H7 (cell line): ENCODE measurements at regions not wholly inside any gene's neighbourhood (a gene's known extent, or its start where the extent isn't known, plus 50 kb on each side); places are given as distances from the start of the nearest gene placed in this dataset.
A peak's percentile ranks its signal among the peaks of the same experiment; 100 is the strongest.
"Not testable (repeated sequence)": the region's sequence is repeated elsewhere in the genome, so short reads cannot be mapped to it uniquely, and the experiment has no call there.

Experiments used
- DNase-seq: peaks from one replicate; pipeline ENCODE4 v3.0.0; 2012
- H3K27me3 ChIP-seq: 2 replicates; pipeline ENCODE4 v1.6.0; 2011; ENCODE audit warnings: mild to moderate bottlenecking, low read length; ENCODE audit not compliant: control insufficient read depth, insufficient read depth
- H3K36me3 ChIP-seq: replicated peaks from 2 replicates; pipeline ENCODE4 v1.5.1; 2011; ENCODE audit warnings: low read length; ENCODE audit not compliant: control insufficient read depth, insufficient read depth
- H3K4me3 ChIP-seq: 2 replicates; pipeline ENCODE4 v1.5.1; 2011; ENCODE audit warnings: low read depth, mild to moderate bottlenecking, control low read depth, low read length, moderate library complexity; ENCODE audit not compliant: insufficient read depth

- H3K27me3 ChIP-seq: no peaks in the 10 kb centered on the region
- H3K4me3 ChIP-seq: no peak overlapping the region
- H3K36me3 ChIP-seq: no peaks in the 10 kb centered on the region
- no peak for DNase-seq
Measured at GRCh38 chr7:112959276-112959675, 127.4 kb downstream of the GPR85 start.

DNA sequence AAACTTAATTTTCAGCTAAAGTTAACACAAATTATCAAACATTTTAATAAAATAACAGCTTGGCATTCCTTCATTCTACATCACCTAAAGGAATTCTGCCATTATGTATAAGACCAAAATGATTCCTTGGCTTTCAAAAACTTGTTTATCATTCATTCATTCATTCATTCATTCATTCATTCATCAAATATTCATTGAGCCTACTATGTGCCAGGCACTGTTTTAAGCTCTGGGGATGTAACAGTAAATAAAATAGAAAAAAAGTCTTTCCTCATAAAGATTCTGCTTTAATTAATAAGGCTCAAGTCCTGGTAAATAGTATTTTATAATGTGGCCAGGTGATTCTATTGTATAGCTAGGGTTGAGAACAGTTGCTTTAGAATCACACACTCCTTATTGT lies 127.9 kb downstream of the GPR85 start:
- Histone ChIP-seq H3K4me3 (no peak overlapping the region), H3K36me3 (no peaks in the 10 kb centered on the region)

DNA sequence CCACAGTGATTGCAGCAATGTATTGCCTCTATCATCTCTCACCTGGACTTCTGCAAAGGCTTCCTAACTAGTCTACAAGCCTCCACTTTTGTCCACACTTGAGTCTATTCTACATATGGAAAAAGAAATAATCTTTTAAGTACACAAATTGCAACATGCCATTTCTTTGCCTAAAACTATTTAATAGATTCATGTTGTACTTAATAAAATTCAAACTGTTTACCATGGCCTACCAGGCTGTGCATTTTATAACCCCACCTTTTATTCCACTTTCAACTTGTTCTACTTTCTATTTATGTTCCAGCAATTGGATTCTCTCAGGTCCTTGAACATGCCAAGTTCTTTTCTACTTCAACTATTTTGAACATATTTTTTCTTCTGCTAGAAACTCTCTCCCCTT lies 128.7 kb downstream of the GPR85 start:
- Histone ChIP-seq H3K4me3 (no peak overlapping the region), H3K27me3 (no peaks in the 10 kb centered on the region), H3K36me3 (no peaks in the 10 kb centered on the region)
- DNase-seq: no peak

More for the DNA sequence above, 127.9 kb downstream of the GPR85 start:
- no peaks in the 10 kb centered on the region for H3K27me3 ChIP-seq
- DNase-seq: no peak

GRCh38 chr7:112953031-112953430 lies 133.6 kb downstream of the GPR85 start:
- not testable (repeated sequence) for H3K27me3 ChIP-seq, H3K36me3 ChIP-seq, DNase-seq, H3K4me3 ChIP-seq

GRCh38 chr7:112951070-112951469 lies 135.6 kb downstream of the GPR85 start:
- no peak overlapping the region for H3K4me3 ChIP-seq
- H3K27me3 ChIP-seq: no peaks in the 10 kb centered on the region
- no peaks in the 10 kb centered on the region for H3K36me3 ChIP-seq
- no peak for DNase-seq

DNA sequence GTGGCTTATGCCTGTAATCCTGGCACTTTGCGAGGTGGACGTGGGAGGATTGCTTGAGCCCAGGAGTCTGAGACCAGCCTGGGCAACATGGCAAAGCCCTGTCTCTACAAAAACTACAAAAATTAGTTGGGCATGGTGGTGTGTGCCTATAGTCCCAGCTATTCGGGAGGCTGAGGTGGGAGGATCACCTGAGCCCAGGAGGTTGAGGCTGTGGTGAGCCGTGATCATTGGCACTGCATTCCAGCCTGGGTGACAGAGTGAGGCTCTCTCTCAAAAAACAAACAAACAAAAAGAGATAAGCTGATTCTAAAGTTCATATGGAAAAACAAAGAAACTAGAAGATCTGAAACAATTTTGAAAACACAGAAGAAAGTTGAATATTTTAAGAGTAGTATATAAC lies 136.9 kb downstream of the GPR85 start:
- H3K4me3 ChIP-seq, DNase-seq, H3K27me3 ChIP-seq, H3K36me3 ChIP-seq: not testable (repeated sequence)

- Histone ChIP-seq H3K27me3 (no peaks in the 10 kb centered on the region), H3K4me3 (no peak overlapping the region), H3K36me3 (no peaks in the 10 kb centered on the region)
- no peak for DNase-seq
Measured at GRCh38 chr7:112946350-112946749, 140.3 kb downstream of the GPR85 start.

- H3K4me3 ChIP-seq: no peak overlapping the region
- H3K27me3 ChIP-seq: no peaks in the 10 kb centered on the region
- DNase-seq: no peak
- no peaks in the 10 kb centered on the region for H3K36me3 ChIP-seq
Measured at GRCh38 chr7:112945046-112945445, 141.6 kb downstream of the GPR85 start.

DNA sequence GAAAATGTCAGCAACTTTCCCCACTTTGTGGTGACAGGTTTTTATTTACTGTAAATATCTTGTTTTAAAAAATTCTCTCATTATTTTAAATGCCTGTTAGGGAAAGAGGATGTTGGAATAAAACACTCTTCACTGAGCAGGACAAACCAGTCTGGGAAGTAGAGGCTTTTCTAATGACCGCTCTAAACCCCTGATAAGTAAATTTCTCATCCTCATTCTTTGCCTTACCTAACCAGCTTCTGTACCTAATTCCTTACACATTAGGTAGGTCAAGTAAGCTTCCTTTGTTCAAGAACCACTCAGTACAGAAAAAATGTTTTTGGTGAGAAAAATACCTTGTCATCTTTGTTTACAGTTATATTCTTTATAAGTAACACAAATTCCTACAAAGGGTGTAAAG lies 143.6 kb downstream of the GPR85 start:
- no peak for DNase-seq
- Histone ChIP-seq H3K4me3 (no peak overlapping the region), H3K27me3 (no peaks in the 10 kb centered on the region), H3K36me3 (no peaks in the 10 kb centered on the region)

- not testable (repeated sequence) for H3K36me3 ChIP-seq, H3K27me3 ChIP-seq, DNase-seq, H3K4me3 ChIP-seq
Measured at GRCh38 chr7:112942125-112942524, 144.5 kb downstream of the GPR85 start.

- Histone ChIP-seq H3K27me3 (no peaks in the 10 kb centered on the region), H3K4me3 (peak overlapping the region; percentile 54), H3K36me3 (no peaks in the 10 kb centered on the region)
- no peak for DNase-seq
Measured at GRCh38 chr7:112940314-112940732, 146.3 kb downstream of the GPR85 start.

- H3K36me3 ChIP-seq: no peaks in the 10 kb centered on the region
- no peaks in the 10 kb centered on the region for H3K27me3 ChIP-seq
- peak; percentile 93 for DNase-seq
- peak overlapping the region; percentile 85 for H3K4me3 ChIP-seq
Measured at GRCh38 chr7:112939574-112940313, 146.9 kb downstream of the GPR85 start.

DNA sequence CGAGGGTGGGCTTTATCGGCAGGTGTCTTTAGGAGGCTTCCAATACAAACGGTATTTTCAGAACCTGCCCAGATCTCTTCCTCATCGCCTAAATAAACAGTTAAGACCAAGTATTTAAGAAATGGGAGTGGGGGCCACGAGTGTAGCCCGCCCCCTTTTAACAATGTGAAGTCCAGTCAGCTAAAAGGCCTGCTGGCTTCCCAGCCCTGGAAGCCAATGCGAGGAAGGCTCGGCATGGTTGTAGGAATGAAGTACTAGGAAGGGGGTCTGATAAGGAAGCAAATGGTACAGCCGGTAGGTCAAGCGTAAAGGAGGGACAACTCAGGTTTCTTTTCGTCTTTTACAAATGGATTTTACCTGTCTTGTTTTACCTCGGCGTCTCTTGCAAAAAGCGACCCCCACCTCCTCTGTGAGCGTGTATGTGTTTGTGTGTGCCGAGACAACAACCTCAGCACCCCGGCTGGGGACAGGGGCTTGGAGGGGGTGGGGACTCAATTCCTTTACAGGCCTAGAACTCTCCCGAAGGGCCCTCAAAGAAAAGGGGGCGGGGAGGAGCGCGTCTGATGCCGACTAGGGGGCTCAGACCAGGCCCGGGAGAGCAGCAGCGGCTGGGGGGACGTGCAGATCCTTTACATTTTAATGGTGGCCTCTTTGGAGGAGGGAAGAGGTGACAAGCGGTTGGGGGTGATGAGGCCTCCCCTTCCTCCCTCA lies 147.6 kb downstream of the GPR85 start:
- Histone ChIP-seq H3K27me3 (no peaks in the 10 kb centered on the region), H3K4me3 (peak overlapping the region; percentile 85), H3K36me3 (no peaks in the 10 kb centered on the region)
- DNase-seq: peak; percentile 57

DNA sequence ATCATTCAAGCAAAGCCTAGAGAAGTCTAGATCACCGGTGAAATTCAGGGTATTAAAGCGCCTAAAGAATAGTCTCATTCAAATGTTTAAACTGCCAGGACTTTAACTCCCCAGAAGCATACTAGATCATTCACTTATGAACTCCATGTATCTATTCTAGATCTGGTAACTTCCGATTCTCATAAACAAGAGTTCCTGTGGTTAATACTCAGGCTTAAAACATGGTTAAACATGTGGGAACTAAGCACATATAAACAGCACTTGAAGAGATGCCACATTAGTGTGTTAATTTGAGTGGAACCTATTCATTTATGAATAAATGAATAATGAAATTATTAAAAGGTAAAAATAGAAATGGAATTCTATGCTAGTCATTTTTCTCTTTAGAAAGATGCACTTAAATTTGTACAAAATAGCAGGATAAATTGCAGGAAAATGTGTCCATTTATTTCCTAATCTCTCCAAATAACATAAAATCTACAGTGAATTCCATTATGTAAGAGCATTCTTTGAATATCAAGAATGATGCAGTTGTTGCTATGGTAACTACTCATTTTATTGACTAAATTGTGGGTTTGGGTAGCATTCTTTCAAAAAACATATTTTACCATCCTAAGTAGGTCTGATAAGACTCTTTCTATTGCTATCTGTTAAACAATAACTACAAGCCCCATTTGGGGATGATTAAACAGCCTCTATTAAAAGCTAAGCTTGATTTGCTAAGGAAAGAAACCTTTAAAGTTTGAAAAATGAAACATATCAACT lies 147.6 kb upstream of the TMEM168 start:
- H3K36me3 ChIP-seq: no peaks in the 10 kb centered on the region
- H3K4me3 ChIP-seq: no peak overlapping the region
- H3K27me3 ChIP-seq: no peaks in the 10 kb centered on the region
- DNase-seq: no peak

DNA sequence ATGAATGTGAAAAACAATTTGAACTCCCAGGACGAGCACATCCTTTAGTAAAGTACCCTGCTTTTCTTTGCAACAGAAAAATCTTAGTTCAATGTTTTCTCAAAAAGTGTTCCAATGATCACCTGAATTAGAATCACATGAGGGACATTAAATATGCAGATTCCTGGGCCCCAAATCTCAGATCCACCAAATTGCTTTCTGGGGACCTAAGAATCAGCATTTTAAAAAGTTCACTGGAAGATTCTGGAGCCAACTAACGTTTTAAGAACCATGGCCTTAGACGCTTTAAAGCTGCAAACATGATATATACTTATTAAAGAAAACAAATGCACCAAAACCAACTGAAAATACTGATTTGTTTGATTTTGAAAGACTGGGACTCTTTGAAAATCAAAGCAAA lies 143.4 kb upstream of the TMEM168 start:
- Histone ChIP-seq H3K4me3 (no peak overlapping the region), H3K36me3 (no peaks in the 10 kb centered on the region), H3K27me3 (no peaks in the 10 kb centered on the region)
- DNase-seq: no peak
